GM19395 (cell line): ENCODE measurements at regions not wholly inside any gene's neighbourhood (a gene's known extent, or its start where the extent isn't known, plus 50 kb on each side); places are given as distances from the start of the nearest gene placed in this dataset.
A peak's percentile ranks its signal among the peaks of the same experiment; 100 is the strongest.

ENCODE experiments used
- ATAC-seq: cut with Tn5 transposase; IDR thresholded peaks from one replicate; pipeline ENCODE4 v1.9.1; 2021; ENCODE audit warnings: mild to moderate bottlenecking, moderate library complexity; ENCODE audit not compliant: unreplicated experiment

DNA sequence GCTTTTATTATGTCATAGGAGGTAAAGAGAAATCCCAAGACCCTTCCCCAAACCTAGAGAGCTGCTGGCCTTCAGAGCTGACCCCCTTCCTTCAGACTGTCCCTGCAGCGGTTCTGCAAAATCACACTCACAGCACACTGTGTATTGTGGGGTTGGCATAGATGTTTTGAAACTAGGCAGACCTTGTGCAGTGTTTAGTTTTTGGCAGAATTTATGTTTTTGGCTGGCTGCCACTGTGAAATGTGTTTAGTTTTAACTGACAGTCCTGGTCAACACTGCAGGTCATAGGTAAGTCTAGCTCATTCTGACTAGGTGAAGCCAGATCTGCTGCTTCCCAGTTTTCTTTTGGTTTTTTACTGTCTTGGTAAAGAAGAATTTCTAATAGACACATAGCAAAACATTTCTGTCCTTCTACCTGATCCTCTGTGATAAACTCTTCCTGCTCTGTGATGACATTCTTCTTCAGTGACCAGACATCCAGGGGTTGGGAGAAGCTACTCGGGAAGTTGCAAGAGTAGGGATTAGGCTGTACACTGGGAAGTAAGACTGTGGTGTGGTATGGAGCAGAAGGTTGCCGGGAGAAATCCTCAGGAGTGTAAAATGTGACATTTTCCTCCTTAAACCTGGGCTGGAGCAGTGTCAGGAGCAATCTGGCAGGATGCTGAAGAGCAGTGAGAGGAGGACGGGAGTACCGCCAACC is 209.6 kb upstream of the MCTP2 start:
- ATAC-seq: no peak

DNA sequence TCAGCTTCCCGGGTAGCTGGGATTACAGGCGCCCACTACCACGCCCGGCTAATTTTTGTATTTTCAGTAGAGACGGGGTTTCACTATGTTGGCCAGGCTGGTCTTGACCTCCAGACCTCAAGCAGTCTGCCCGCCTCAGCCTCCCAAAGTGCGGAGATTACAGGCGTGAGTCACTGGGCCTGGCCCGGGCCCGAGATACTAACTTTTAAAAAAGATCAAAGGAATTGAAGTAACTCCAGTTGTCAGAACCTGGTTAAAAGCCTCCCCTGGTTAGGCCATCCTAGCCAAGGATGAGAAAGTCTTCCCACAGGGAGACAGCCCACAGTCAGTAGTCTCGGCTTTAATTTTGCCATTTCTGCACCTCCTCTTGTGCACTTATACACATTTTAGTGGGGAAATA is 212.3 kb upstream of the MCTP2 start:
- no peak for ATAC-seq

GRCh38 chr15:94015324-94015723 is 216.0 kb upstream of the MCTP2 start:
- no peak for ATAC-seq

DNA sequence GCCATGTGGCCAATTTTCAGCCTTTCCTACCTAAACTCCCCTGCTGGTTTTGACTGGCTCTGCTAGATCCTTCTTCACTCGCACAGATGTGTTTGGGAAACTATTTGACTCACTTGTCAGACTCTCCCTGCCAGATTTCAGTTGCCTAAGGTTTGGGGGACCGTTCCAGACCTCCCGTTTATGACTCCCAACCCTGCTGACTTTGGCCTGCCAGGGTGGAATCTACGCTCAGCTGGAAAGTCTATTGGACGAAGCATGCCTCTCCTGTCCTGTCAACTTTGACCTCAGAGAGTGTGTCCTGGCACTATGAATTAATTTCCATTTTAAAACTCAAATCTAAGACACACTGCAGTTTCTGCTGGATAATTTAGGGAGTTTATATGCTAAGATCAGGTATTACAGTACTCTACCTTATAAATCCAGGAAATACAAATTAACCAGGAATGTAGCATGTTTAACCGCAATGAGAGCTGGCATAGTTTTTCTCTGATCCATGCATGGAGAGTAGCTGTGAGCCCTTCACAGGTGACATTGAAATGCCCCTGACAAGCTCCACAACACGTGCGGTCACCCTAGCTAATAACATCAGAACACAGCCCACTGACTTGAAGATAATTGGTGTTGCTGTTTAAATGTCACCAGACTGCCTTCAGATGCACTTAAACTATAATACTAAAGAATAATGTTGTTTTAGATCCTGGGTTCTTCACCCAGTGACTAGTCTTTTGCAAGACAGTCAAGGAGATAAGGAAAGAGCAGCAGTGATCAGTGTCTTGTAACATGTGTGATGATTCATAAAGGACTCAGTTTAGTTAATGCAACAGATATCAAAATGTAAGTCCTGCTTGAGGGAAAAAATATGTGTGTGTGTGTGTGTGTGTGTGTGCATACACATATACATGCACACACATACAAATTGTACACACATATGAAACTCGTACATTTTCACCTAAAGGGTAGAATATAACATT is 223.0 kb upstream of the MCTP2 start:
- no peak for ATAC-seq

GRCh38 chr15:94004697-94005096 is 226.7 kb upstream of the MCTP2 start:
- ATAC-seq: no peak

GRCh38 chr15:94002041-94002440 is 229.3 kb upstream of the MCTP2 start:
- no peak for ATAC-seq

- ATAC-seq: no peak
These were observed 230.0 kb upstream of the MCTP2 start for GRCh38 chr15:94001255-94001801.

DNA sequence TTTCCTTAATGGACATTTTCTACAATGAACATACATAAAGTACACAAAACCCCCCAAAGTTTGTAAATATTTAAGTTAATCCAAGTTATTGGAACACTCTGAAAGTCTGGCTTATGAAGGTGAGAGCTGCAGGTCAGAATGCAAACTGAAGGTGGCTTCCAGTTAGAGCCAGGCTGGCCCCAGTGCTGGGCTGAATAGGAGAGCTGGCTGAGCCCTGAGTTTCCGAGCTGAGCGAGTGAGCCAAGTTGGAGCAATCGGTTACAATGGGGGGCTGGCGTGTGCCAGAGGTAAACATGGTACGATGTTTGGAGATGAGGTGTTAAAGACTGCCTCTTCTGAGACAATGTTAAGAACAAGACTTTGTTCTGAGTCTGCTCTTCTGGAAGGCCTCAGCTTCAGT is 230.8 kb upstream of the MCTP2 start:
- no peak for ATAC-seq

DNA sequence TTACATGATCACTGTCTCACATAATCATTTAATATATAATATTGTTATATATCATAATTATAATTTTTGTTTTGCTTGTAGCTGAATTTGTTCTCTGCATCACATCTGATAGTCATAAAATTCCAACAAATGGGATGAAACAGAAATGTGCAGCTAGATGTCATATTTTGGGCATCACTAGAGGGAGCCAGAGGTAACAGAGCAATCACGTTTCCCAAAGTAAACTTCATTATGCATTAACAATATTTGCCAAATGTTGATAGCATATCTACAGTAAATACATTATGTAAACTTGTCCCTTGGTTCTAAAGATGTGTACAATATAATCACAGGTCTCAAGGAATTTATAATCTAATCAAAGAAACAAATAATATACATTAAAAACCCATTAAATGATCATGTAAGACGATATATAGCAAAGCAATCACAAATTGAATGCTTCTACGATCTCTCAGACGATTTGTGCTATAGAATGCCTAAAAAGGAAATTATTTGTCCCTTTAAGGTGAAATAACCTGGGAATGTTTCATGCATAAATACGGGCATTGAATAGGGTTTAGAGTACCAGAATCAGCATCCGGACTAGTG is 234.2 kb upstream of the MCTP2 start:
- ATAC-seq: peak; percentile 56

- ATAC-seq: no peak
These were observed 241.8 kb upstream of the MCTP2 start for GRCh38 chr15:93989440-93989998.

- peak; percentile 53 for ATAC-seq
These were observed 244.3 kb upstream of the MCTP2 start for GRCh38 chr15:93987068-93987467.

GRCh38 chr15:93986400-93986984 is 244.9 kb upstream of the MCTP2 start:
- no peak for ATAC-seq

DNA sequence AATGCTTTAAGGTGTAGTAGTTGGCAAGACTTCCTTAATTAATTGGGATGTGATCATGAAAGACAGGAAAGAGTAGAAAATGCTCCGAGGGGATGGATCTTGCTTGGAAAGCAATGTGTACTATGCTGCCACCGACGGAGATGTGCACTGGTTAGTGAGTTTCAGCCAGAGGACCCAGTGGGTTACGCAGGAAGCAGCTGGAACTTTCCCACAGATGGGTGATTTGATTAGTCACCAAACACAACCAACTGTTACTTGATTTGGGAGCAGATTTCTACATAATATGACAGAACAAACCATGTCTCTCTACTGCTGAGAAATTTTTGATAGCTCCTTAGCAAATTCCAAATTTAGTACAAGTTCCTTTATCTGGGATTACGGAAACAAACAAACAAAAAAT is 245.4 kb upstream of the MCTP2 start:
- no peak for ATAC-seq

DNA sequence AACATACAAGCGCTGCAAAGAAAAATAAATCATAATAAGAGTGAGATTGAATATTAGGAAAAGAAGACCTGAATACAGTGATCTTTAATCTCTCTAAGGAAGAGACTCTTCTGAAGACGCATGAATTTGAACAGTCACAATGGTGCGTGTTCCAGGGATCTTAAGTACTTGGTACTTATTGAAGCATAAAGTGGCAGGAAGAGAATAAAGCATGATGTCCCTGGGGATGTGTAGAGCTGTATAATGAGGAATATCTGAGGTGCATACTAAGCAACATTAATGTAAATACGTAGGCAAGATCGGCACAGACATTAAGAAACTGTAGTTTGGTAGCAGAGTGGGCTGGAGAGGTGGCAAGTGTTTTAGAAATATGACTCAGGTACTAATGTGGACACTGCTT is 246.2 kb upstream of the MCTP2 start:
- no peak for ATAC-seq

DNA sequence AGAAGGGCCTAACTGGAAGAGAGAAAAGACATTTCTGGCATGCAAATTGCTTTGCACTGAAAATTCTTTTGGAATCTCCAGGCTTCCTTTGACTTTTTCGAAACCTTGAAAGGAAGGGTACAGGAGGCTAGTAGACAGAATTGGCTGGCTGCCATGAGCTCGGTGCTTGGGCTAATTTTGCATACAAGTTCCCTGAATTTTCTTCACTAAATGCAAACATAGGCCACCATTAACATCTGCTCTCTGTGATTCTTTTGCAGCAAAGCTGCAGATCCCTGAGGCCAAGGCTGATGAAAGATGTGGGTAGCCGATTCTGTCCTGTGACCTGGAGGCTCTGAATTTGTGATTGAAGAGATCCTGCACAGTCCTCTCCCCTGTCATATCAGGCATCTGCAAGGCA is 247.8 kb upstream of the MCTP2 start:
- no peak for ATAC-seq

DNA sequence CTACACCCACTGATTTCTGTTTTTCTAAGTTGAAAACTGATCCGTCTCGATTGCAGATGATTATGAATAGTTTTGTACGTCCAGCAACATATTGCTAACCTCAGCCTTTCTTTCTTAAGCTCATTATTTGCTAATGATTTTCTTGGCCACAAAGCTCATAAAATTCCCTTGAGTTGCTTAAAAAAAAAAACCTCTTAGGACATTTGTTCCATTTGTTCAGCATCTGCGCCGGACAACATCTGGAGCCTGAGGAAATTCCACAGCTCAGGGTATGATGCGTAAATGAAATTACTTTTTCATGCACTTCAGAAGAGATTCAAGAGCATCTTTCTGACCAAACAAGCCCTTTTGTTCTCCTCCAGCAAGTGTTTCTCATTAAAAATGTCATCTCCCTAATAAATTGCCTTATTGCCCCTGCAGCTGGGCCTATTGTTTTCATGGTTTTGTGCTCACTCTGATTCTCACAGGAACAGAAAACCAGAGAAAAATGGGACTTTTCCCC is 249.1 kb upstream of the MCTP2 start:
- ATAC-seq: no peak

DNA sequence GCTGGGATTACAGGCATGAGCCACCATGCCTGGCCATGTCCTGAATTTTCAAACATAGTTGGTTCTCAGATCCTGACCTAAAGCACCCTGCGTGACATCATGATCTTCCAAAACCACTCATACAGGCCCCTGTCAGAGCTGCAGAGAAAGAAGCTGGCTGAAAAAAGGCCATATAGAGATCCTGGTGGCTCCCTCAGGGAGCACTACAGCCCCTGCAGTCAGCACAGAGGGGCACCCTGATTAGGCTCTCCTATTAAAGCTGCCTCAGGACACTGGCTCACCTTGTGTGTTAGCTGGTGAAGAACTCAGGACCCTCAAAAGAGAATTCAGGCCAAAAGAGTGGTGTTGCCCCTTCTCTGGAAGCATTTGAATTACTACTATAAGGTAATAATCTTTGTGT is 249.7 kb upstream of the MCTP2 start:
- ATAC-seq: no peak

DNA sequence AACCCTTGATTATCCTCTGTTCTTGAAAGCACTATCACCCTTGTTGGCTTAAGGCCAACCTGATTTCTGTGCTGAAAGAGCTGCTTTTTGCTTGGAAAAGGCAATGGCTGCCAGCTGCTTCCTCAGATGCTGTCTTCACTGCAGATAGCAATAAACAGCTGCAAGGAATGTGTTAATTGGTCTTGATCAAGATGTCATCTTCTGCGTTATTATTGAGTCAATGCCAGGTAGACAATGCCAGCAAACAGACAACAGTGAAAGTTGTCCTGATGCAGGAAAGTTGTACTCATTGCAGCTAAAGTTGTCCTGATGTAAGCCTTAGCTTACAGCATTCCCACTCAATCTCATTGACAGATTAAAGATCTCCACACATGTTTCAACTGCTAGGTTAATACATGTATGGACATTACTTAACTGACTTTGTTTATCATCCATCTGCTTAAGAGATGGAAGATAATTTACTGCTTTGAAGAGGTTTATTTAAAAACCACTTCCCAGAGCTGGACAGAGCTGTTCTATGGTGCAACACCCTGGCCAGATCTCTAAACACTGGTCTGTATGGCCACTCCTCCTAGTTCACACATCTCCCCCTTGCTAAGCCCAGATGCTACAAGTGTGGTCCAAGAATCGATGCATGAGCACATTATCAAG is 251.0 kb upstream of the MCTP2 start:
- no peak for ATAC-seq

- no peak for ATAC-seq
These were observed 256.4 kb upstream of the MCTP2 start for GRCh38 chr15:93974804-93975481.

DNA sequence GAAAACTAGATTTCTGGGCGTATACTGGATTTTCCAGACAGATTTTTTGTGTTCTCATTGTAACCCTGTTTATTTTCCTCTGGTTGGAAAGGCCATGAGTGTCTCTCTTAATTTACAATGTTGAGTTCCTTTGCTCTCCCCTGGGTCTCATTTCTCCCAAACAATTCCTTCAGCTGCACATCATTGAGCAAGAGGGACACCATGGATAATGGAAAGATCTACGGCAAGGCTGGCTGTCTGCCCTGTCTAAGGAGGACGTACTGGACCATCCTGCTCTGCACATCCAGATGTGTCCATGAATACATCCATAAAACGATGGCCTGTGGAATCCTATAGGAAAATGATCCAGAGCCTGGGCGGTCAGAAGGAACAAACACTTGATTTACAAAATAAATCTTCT is 258.1 kb upstream of the MCTP2 start:
- no peak for ATAC-seq
